NCI-H460 (cell line): ENCODE measurements at regions not wholly inside any gene's neighbourhood (a gene's known extent, or its start where the extent isn't known, plus 50 kb on each side); places are given as distances from the start of the nearest gene placed in this dataset.

Source experiments
- DNase-seq: peaks from one replicate; pipeline ENCODE4 v3.0.0-alpha.2; 2016; ENCODE audit warnings: low read depth; ENCODE audit errors: extremely low read depth

GRCh38 chr14:84554136-84554535 is 975.8 kb upstream of the FLRT2 start:
- no peak for DNase-seq

- no peak for DNase-seq
Observed at GRCh38 chr14:84555493-84555892, 974.5 kb upstream of the FLRT2 start.

- DNase-seq: no peak
Observed at GRCh38 chr14:84566109-84566508, 963.8 kb upstream of the FLRT2 start.

GRCh38 chr14:84575681-84576080 is 954.3 kb upstream of the FLRT2 start:
- no peak for DNase-seq

- DNase-seq: no peak
Observed at GRCh38 chr14:84579292-84579691, 950.7 kb upstream of the FLRT2 start.

GRCh38 chr14:84581041-84581440 is 948.9 kb upstream of the FLRT2 start:
- no peak for DNase-seq

DNA sequence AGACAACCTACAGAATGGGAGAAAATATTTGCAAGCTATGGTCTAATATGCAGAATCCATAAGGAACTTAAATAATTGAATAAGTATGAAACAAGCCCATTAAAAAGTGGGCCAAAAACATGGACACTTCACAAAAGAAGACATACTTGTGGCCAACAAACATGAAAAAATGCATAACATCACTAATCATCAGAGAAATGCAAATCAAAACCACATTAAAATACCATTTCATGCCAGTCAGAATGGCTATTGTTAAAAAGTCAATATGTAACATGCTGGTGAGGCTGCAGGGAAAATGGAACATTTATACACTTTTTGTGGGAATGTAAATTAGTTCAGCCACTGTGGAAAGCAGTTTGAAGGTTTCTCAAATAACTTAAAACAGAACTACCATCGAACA is 945.4 kb upstream of the FLRT2 start:
- DNase-seq: no peak

DNA sequence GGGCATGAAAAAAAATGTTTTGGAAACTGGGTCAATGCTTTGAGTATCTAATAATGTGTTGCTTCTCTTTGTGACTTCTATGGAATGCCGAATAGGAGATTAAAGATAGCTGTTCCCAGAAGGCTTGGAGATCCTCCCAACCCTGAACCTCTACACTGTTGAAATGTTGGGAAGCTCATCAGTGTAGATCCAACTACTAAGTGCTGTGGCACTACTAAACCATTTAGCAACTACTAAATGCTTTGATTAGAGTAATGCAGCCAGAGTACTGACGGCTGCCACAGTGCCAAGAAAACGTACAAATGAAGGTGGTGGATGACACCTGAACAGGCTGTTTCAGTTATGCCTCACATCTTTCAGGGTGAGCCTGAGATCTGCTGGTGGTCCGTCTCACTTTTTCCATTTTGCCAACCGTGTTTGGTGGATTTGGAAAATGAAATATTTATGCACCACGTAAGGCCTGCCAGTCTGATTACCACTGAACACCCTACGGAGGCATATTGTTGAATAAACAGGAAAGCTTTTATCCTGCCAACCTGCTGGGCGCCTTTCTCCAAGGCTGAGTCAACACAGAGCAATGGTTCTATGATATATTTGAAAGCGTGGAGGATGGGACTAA is 938.0 kb upstream of the FLRT2 start:
- DNase-seq: no peak

DNA sequence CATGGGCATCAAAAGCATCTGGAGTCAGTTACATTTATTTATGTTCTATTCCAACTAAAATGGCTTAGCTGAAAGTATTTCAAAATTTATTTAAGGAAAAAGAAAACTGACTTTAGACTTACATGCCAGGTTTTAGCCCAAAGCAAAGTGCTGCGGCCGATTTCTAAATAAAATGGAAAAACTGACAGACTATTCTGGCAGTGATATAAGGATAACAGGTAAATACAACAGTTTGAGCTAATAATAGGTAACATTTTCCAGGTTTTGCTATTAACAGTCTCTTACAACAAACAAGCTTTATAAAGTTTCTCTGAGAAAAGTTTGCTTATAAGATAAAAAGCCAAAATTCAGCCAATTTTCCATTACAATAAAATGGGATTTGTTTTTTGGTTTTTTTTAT is 937.2 kb upstream of the FLRT2 start:
- DNase-seq: no peak

- no peak for DNase-seq
Observed at GRCh38 chr14:84610086-84610485, 919.9 kb upstream of the FLRT2 start.

- no peak for DNase-seq
Observed at GRCh38 chr14:84622357-84622756, 907.6 kb upstream of the FLRT2 start.

- no peak for DNase-seq
Observed at GRCh38 chr14:84643446-84643845, 886.5 kb upstream of the FLRT2 start.

DNA sequence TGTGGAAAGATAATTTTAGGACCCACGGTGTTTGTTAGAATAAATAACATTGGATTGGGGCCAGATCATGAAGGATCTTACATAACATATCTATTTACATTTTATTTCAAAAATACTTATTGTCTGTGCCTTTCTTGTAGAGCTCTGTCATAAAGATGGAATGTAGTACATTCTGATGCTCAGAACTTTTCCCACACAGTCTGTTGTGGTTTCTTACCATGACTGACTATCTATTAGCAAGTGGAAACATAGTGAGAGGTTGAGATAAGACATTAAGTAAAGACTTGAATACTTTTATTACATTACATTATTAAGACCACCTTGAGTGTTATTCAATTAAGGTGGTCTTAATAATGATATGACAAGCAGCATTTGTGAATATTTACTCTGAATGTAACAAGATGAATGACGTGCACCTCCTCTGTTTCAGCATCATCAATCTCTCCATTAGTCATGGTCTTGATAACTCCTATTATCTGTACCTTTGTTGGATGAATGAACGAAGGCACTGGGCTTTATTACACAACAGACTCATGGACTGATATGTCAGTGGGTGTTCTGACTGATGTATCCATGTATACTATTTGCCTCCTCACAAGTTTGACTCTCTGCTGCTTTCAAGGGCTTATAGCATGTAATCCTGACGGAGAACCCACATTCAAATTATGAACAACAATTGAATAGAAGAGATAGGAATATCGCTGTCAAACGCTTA is 883.0 kb upstream of the FLRT2 start:
- DNase-seq: no peak

- DNase-seq: no peak
Observed at GRCh38 chr14:84655014-84655413, 874.9 kb upstream of the FLRT2 start.

DNA sequence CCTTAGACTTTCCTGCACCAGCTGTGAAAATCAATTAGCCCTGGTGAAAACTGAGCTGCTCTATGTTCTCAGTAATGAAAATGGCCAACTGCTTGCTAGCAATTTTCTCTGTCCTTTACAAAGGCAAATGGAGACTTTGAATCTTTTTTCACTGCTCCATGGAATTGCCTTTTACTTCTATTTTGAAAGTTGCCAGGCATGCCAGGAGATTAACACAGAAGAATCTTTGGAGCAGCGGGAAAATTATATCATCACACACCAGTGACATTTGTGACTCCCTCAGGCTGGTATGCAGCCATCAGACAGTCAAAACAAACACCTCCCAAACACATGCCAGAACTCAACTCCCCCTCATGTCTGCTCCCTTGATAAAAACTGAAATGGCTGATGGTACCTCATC is 872.0 kb upstream of the FLRT2 start:
- DNase-seq: peak; percentile 8

GRCh38 chr14:84670796-84671195 is 859.1 kb upstream of the FLRT2 start:
- no peak for DNase-seq

DNA sequence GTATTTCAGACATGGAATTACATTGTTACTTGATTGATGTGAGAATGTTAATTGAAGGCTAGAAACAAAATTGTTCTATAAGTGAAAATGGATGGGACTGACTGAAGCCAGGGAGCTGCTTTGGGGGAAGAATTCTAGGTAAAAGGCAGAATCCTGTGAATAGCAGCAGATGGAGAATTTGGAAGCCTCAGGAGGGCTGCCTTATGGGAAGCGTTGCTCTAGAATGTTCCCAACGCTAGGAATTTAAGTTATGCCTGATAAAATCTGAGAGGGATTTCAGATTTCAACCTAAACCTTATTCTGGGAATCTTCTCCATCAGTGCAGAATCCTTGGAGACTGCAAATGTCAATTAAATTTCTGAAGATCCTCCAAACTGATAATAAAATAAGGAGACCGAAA is 858.2 kb upstream of the FLRT2 start:
- DNase-seq: no peak

DNA sequence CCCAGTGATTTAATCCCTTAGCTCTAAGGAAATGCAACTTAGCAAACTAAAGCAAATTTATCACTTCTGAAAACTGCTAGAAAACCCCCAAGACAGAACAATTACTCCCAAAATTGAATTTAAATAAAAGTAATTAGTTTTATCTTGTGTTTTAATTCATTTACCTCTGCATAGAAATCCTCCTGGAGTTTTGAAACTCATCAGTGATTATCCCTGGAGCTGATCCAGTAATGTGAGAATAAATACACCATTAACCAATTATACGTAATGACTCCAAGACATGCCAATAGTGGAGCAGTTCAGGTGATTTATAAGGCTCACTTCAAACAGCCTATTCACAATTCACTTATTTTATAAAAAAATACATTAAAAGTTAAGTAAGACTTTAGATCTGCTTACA is 855.3 kb upstream of the FLRT2 start:
- DNase-seq: no peak

GRCh38 chr14:84686550-84686949 is 843.4 kb upstream of the FLRT2 start:
- DNase-seq: no peak

GRCh38 chr14:84688297-84689025 is 841.5 kb upstream of the FLRT2 start:
- no peak for DNase-seq

DNA sequence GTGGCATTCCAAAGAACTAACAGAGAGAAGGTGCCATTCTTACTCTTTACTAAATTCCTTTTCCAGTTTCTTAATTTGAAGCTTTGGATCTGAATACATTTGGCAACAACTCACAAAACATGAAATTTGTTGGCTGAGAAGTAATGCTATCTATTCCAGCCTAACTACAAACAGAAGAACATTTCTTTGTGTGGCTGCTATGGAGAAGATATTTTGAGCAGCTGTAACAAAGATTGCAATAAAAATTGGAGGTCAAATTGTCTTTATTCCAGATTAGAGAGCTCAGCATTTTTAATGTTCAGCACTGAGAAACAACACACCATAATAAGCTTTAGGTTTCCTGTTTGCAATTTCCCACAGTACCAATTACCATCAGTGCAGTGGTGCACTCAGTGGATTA is 835.8 kb upstream of the FLRT2 start:
- DNase-seq: no peak

GRCh38 chr14:84704601-84705000 is 825.3 kb upstream of the FLRT2 start:
- no peak for DNase-seq
